A549 (cell line): ENCODE measurements at regions not wholly inside any gene's neighbourhood (a gene's known extent, or its start where the extent isn't known, plus 50 kb on each side); places are given as distances from the start of the nearest gene placed in this dataset.

Source experiments
- PHF8 ChIP-seq: fragments of 200-600 bp; sonication (generic); IDR thresholded peaks from 2 replicates; pipeline ENCODE4 v1.6.1; 2016; ENCODE audit warnings: low read depth, mild to moderate bottlenecking, antibody characterized with exemption, moderate library complexity, borderline replicate concordance
- POLR2A ChIP-seq: IDR thresholded peaks from 2 replicates; pipeline ENCODE4 v1.6.1; 2012; ENCODE audit warnings: mild to moderate bottlenecking, low read length
- RARB ChIP-seq: fragments of 250-450 bp; sonication (Bioruptor Pico); IDR thresholded peaks from 2 replicates; pipeline ENCODE4 v1.8.0; 2021; ENCODE audit warnings: mild to moderate bottlenecking, moderate library complexity
- TF ChIP-seq, protein P1 (sequence below): fragments of >200 bp; sonication (Bioruptor Twin); formaldehyde crosslinking; IDR thresholded peaks from 3 replicates; pipeline ENCODE4 v1.5.1; 2016
- TF ChIP-seq, protein P2 (sequence below): fragments of 200-600 bp; sonication (generic); IDR thresholded peaks from 2 replicates; pipeline ENCODE4 v1.6.1; 2016; ENCODE audit warnings: antibody characterized with exemption, mild to moderate bottlenecking, moderate library complexity

DNA sequence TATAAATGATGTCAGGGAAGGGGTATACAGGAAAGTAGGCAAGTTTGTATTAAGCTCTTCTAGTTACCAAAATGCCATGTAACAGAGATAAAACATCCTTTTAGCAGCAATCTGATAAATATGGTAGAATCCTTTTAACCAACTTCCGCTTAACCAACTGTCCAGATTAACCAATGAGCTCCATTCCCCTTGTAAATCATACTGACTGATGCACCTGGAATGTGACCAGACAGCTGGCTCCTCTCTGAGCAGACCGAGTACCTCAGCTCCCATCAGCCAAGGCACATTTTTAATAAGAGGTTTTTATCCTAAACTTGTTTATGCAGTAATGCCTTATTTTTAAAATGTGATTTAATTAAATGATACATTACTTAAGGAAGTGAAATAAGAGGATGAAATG, 66.4 kb downstream of the KLF12 start:
- TF ChIP-seq PHF8 (no peak), POLR2A (no peak), RARB (no peak)
- TF ChIP-seq, protein P1, sequence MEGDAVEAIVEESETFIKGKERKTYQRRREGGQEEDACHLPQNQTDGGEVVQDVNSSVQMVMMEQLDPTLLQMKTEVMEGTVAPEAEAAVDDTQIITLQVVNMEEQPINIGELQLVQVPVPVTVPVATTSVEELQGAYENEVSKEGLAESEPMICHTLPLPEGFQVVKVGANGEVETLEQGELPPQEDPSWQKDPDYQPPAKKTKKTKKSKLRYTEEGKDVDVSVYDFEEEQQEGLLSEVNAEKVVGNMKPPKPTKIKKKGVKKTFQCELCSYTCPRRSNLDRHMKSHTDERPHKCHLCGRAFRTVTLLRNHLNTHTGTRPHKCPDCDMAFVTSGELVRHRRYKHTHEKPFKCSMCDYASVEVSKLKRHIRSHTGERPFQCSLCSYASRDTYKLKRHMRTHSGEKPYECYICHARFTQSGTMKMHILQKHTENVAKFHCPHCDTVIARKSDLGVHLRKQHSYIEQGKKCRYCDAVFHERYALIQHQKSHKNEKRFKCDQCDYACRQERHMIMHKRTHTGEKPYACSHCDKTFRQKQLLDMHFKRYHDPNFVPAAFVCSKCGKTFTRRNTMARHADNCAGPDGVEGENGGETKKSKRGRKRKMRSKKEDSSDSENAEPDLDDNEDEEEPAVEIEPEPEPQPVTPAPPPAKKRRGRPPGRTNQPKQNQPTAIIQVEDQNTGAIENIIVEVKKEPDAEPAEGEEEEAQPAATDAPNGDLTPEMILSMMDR = no peak
- TF ChIP-seq, protein P2, sequence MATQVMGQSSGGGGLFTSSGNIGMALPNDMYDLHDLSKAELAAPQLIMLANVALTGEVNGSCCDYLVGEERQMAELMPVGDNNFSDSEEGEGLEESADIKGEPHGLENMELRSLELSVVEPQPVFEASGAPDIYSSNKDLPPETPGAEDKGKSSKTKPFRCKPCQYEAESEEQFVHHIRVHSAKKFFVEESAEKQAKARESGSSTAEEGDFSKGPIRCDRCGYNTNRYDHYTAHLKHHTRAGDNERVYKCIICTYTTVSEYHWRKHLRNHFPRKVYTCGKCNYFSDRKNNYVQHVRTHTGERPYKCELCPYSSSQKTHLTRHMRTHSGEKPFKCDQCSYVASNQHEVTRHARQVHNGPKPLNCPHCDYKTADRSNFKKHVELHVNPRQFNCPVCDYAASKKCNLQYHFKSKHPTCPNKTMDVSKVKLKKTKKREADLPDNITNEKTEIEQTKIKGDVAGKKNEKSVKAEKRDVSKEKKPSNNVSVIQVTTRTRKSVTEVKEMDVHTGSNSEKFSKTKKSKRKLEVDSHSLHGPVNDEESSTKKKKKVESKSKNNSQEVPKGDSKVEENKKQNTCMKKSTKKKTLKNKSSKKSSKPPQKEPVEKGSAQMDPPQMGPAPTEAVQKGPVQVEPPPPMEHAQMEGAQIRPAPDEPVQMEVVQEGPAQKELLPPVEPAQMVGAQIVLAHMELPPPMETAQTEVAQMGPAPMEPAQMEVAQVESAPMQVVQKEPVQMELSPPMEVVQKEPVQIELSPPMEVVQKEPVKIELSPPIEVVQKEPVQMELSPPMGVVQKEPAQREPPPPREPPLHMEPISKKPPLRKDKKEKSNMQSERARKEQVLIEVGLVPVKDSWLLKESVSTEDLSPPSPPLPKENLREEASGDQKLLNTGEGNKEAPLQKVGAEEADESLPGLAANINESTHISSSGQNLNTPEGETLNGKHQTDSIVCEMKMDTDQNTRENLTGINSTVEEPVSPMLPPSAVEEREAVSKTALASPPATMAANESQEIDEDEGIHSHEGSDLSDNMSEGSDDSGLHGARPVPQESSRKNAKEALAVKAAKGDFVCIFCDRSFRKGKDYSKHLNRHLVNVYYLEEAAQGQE = no peak
